ENCODE measurements at regions not wholly inside any gene's neighbourhood (a gene's known extent, or its start where the extent isn't known, plus 50 kb on each side); places are given as distances from the start of the nearest gene placed in this dataset.

GRCh38 chr1:219031809-219032208 is 141.9 kb upstream of the LYPLAL1 start:
- H3K4me2 ChIP-seq (ENCODE audit: low read length, poor library complexity, severe bottlenecking): no peak overlapping the region
- H2AK5ac ChIP-seq (ENCODE audit: low read length, severe bottlenecking): no peak overlapping the region
- no peak overlapping the region for H2BK5ac ChIP-seq (ENCODE audit: low read depth, low read length, poor library complexity, severe bottlenecking)
- H3K4me1 ChIP-seq (ENCODE audit: control insufficient read depth, insufficient read depth, low read depth, low read length): no peaks in the 10 kb centered on the region
- H3K23ac ChIP-seq (ENCODE audit: low read length in 2 of 2): no peak overlapping the region
- H3K9me3 ChIP-seq (ENCODE audit: control insufficient read depth, low read length): no peaks in the 10 kb centered on the region
- no peak overlapping the region for H3K18ac ChIP-seq (ENCODE audit: low read depth in 1 of 2, low read length in 2 of 2)
- no peak overlapping the region for H2BK120ac ChIP-seq (ENCODE audit: low read depth, low read length)
- H3K36me3 ChIP-seq (ENCODE audit: control insufficient read depth in 1 of 2, insufficient read depth in 2 of 2, low read depth in 1 of 2, low read length in 2 of 2): no peaks in the 10 kb centered on the region
- no peak for DNase-seq
- H3K14ac ChIP-seq (ENCODE audit: low read length in 2 of 2): no peak overlapping the region
- H3K9ac ChIP-seq (ENCODE audit: low read length): no peak overlapping the region
- no peak overlapping the region for H4K8ac ChIP-seq (ENCODE audit: low read length)
- H3K27ac ChIP-seq (ENCODE audit: low read length, poor library complexity, severe bottlenecking): no peak overlapping the region
- H3K79me1 ChIP-seq (replicated peaks; ENCODE audit: low read length, poor library complexity, severe bottlenecking): no peaks in the 10 kb centered on the region
- no peak overlapping the region for H4K91ac ChIP-seq (ENCODE audit: low read length)
- H2BK12ac ChIP-seq (ENCODE audit: low read length in 2 of 2): no peak overlapping the region
- no peaks in the 10 kb centered on the region for H3K27me3 ChIP-seq (ENCODE audit: control insufficient read depth in 1 of 2, insufficient read depth in 1 of 2, low read length in 2 of 2)
- H3K4me3 ChIP-seq (ENCODE audit: insufficient read depth in 1 of 2, low read depth in 1 of 2, low read length in 2 of 2): no peak overlapping the region
- no peak overlapping the region for H2AFZ ChIP-seq (ENCODE audit: low read depth, low read length)
- H2BK15ac ChIP-seq (ENCODE audit: low read depth, poor library complexity, severe bottlenecking): no peak overlapping the region
- H3K4ac ChIP-seq (ENCODE audit: low read depth in 1 of 2, low read length in 2 of 2): no peak overlapping the region

- no peaks in the 10 kb centered on the region for H3K27me3 ChIP-seq (ENCODE audit: control insufficient read depth in 1 of 2, insufficient read depth in 1 of 2, low read length in 2 of 2)
- H3K18ac ChIP-seq (ENCODE audit: low read depth in 1 of 2, low read length in 2 of 2): no peak overlapping the region
- H3K27ac ChIP-seq (ENCODE audit: low read length, poor library complexity, severe bottlenecking): no peak overlapping the region
- DNase-seq: no peak
- no peaks in the 10 kb centered on the region for H3K79me1 ChIP-seq (replicated peaks; ENCODE audit: low read length, poor library complexity, severe bottlenecking)
- H3K4me3 ChIP-seq (ENCODE audit: insufficient read depth in 1 of 2, low read depth in 1 of 2, low read length in 2 of 2): no peak overlapping the region
- no peaks in the 10 kb centered on the region for H3K9me3 ChIP-seq (ENCODE audit: control insufficient read depth, low read length)
- no peak overlapping the region for H3K4ac ChIP-seq (ENCODE audit: low read depth in 1 of 2, low read length in 2 of 2)
- no peak overlapping the region for H2BK15ac ChIP-seq (ENCODE audit: low read depth, poor library complexity, severe bottlenecking)
- H3K4me2 ChIP-seq (ENCODE audit: low read length, poor library complexity, severe bottlenecking): no peak overlapping the region
- H2AK5ac ChIP-seq (ENCODE audit: low read length, severe bottlenecking): no peak overlapping the region
- H3K9ac ChIP-seq (ENCODE audit: low read length): no peak overlapping the region
- no peak overlapping the region for H4K91ac ChIP-seq (ENCODE audit: low read length)
- no peak overlapping the region for H2BK5ac ChIP-seq (ENCODE audit: low read depth, low read length, poor library complexity, severe bottlenecking)
- no peak overlapping the region for H2AFZ ChIP-seq (ENCODE audit: low read depth, low read length)
- WGBS: 84% methylated on average over 2 of the region's 2 CpGs
- no peak overlapping the region for H3K14ac ChIP-seq (ENCODE audit: low read length in 2 of 2)
- H4K8ac ChIP-seq (ENCODE audit: low read length): no peak overlapping the region
- no peaks in the 10 kb centered on the region for H3K36me3 ChIP-seq (ENCODE audit: control insufficient read depth in 1 of 2, insufficient read depth in 2 of 2, low read depth in 1 of 2, low read length in 2 of 2)
- no peak overlapping the region for H3K23ac ChIP-seq (ENCODE audit: low read length in 2 of 2)
- H2BK120ac ChIP-seq (ENCODE audit: low read depth, low read length): no peak overlapping the region
- H3K4me1 ChIP-seq (ENCODE audit: control insufficient read depth, insufficient read depth, low read depth, low read length): no peaks in the 10 kb centered on the region
- no peak overlapping the region for H2BK12ac ChIP-seq (ENCODE audit: low read length in 2 of 2)
These were observed 135.3 kb upstream of the LYPLAL1 start for GRCh38 chr1:219038398-219038797.

DNA sequence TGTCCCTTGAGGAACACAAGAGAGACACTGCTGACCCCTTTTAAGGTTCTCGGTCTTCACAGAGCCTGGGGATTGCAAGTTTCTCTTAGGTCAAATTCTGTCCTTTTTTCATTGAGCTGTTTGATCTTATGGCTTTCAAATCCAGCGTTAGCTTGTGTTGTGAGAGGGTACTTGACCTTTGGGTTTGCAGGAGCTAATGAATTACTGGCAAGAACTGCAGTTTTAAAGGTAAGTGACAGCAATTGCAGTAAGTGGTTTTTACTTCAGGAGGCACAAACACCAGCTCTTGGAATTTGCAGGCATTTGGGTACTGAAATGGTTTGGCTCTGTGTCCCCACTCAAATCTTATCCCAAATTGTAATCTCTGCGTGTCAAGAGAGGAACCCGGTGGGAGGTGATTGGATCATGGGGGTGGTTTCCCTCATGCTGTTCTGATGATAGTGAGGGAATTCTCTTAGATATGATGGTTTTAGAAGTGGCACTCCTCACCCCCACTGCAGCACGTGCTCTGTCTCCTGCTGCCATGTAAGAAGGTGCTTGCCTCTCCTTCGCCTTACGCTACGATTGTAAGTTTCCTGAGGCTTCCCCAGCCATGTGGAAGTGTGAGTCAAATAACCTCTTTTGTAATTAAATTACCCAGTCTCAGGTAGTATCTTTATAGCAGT is 134.5 kb upstream of the LYPLAL1 start:
- no peaks in the 10 kb centered on the region for H3K36me3 ChIP-seq (ENCODE audit: control insufficient read depth in 1 of 2, insufficient read depth in 2 of 2, low read depth in 1 of 2, low read length in 2 of 2)
- no peak overlapping the region for H4K91ac ChIP-seq (ENCODE audit: low read length)
- H2AFZ ChIP-seq (ENCODE audit: low read depth, low read length): no peak overlapping the region
- no peak for DNase-seq
- no peaks in the 10 kb centered on the region for H3K9me3 ChIP-seq (ENCODE audit: control insufficient read depth, low read length)
- no peak overlapping the region for H3K18ac ChIP-seq (ENCODE audit: low read depth in 1 of 2, low read length in 2 of 2)
- no peak overlapping the region for H3K4me2 ChIP-seq (ENCODE audit: low read length, poor library complexity, severe bottlenecking)
- 66% methylated on average over 6 of the region's 8 CpGs for WGBS
- no peak overlapping the region for H3K9ac ChIP-seq (ENCODE audit: low read length)
- H3K27me3 ChIP-seq (ENCODE audit: control insufficient read depth in 1 of 2, insufficient read depth in 1 of 2, low read length in 2 of 2): no peaks in the 10 kb centered on the region
- H4K8ac ChIP-seq (ENCODE audit: low read length): no peak overlapping the region
- no peaks in the 10 kb centered on the region for H3K4me1 ChIP-seq (ENCODE audit: control insufficient read depth, insufficient read depth, low read depth, low read length)
- H3K27ac ChIP-seq (ENCODE audit: low read length, poor library complexity, severe bottlenecking): no peak overlapping the region
- H3K4ac ChIP-seq (ENCODE audit: low read depth in 1 of 2, low read length in 2 of 2): no peak overlapping the region
- no peak overlapping the region for H3K23ac ChIP-seq (ENCODE audit: low read length in 2 of 2)
- no peak overlapping the region for H2AK5ac ChIP-seq (ENCODE audit: low read length, severe bottlenecking)
- H2BK12ac ChIP-seq (ENCODE audit: low read length in 2 of 2): no peak overlapping the region
- H3K79me1 ChIP-seq (replicated peaks; ENCODE audit: low read length, poor library complexity, severe bottlenecking): no peaks in the 10 kb centered on the region
- no peak overlapping the region for H2BK15ac ChIP-seq (ENCODE audit: low read depth, poor library complexity, severe bottlenecking)
- no peak overlapping the region for H3K4me3 ChIP-seq (ENCODE audit: insufficient read depth in 1 of 2, low read depth in 1 of 2, low read length in 2 of 2)
- H2BK120ac ChIP-seq (ENCODE audit: low read depth, low read length): no peak overlapping the region
- H3K14ac ChIP-seq (ENCODE audit: low read length in 2 of 2): no peak overlapping the region
- H2BK5ac ChIP-seq (ENCODE audit: low read depth, low read length, poor library complexity, severe bottlenecking): no peak overlapping the region

DNA sequence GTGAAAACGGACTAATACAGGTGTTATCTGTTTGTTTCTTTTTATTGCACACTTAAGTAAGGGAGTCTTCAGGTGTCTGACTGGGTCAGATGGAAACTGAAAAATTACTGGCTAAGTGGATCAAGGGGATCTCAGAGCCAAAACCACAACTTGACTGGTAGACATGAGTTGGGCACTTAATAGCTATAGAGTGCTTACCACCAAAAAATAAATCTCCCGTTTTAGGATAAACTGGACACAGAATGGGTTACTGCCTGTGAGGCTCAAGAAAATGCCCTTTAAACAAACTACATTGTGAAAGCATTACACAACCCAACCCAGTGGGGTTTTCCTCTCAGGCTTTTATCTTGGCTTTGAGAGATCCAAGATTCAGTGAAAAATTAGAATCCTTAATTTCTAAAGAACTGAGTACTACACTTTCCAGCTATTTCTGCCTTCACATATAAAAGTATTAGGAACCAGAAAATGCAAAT is 134.0 kb upstream of the LYPLAL1 start:
- Histone ChIP-seq H3K14ac (ENCODE audit: low read length in 2 of 2) (no peak overlapping the region), H3K27me3 (ENCODE audit: control insufficient read depth in 1 of 2, insufficient read depth in 1 of 2, low read length in 2 of 2) (no peaks in the 10 kb centered on the region), H3K18ac (ENCODE audit: low read depth in 1 of 2, low read length in 2 of 2) (no peak overlapping the region), H3K4me3 (ENCODE audit: insufficient read depth in 1 of 2, low read depth in 1 of 2, low read length in 2 of 2) (no peak overlapping the region), H3K23ac (ENCODE audit: low read length in 2 of 2) (no peak overlapping the region), H2AFZ (ENCODE audit: low read depth, low read length) (no peak overlapping the region), H2BK15ac (ENCODE audit: low read depth, poor library complexity, severe bottlenecking) (no peak overlapping the region), H3K27ac (ENCODE audit: low read length, poor library complexity, severe bottlenecking) (no peak overlapping the region), H3K4me1 (ENCODE audit: control insufficient read depth, insufficient read depth, low read depth, low read length) (no peaks in the 10 kb centered on the region), H2AK5ac (ENCODE audit: low read length, severe bottlenecking) (no peak overlapping the region), H3K4ac (ENCODE audit: low read depth in 1 of 2, low read length in 2 of 2) (no peak overlapping the region), H3K4me2 (ENCODE audit: low read length, poor library complexity, severe bottlenecking) (no peak overlapping the region), H3K36me3 (ENCODE audit: control insufficient read depth in 1 of 2, insufficient read depth in 2 of 2, low read depth in 1 of 2, low read length in 2 of 2) (no peaks in the 10 kb centered on the region), H3K9ac (ENCODE audit: low read length) (no peak overlapping the region), H3K79me1 (replicated peaks; ENCODE audit: low read length, poor library complexity, severe bottlenecking) (no peaks in the 10 kb centered on the region), H3K9me3 (ENCODE audit: control insufficient read depth, low read length) (no peaks in the 10 kb centered on the region), H2BK12ac (ENCODE audit: low read length in 2 of 2) (no peak overlapping the region), H4K8ac (ENCODE audit: low read length) (no peak overlapping the region), H4K91ac (ENCODE audit: low read length) (no peak overlapping the region), H2BK5ac (ENCODE audit: low read depth, low read length, poor library complexity, severe bottlenecking) (no peak overlapping the region), H2BK120ac (ENCODE audit: low read depth, low read length) (no peak overlapping the region)
- DNase-seq: peak; percentile 35
- WGBS: 20% methylated on average over 1 of the region's 2 CpGs

Measured in mesenchymal stem cell (in vitro differentiated cells and primary cell).